ENCODE measurements at regions not wholly inside any gene's neighbourhood (a gene's known extent, or its start where the extent isn't known, plus 50 kb on each side); places are given as distances from the start of the nearest gene placed in this dataset.

- TF ChIP-seq CTCF (IDR thresholded peaks at IDR 0.05; ENCODE audit: insufficient read depth, low read length, poor library complexity, severe bottlenecking) (no peak), EZH2phosphoT487 (conservative IDR thresholded peaks at IDR 0.05; ENCODE audit: low read length) (no peak)
Measured at GRCh38 chr9:14423815-14424261, 109.9 kb upstream of the NFIB start.
